RWPE2 (cell line): ENCODE measurements at regions not wholly inside any gene's neighbourhood (a gene's known extent, or its start where the extent isn't known, plus 50 kb on each side); places are given as distances from the start of the nearest gene placed in this dataset.

ENCODE experiments used
- ATAC-seq: fragments of 200-7000 bp; cut with Tn5 transposase; 3 replicates; pipeline ENCODE4 v1.9.1; 2021; ENCODE audit warnings: low read depth
- DNase-seq: peaks from one replicate; pipeline ENCODE4 v3.0.0-alpha.2; 2020; ENCODE audit warnings: low spot score
- H3K27ac ChIP-seq: fragments of 450-650 bp; 2 replicates; pipeline ENCODE4 v1.5.1; 2017; ENCODE audit warnings: mild to moderate bottlenecking; ENCODE audit not compliant: poor library complexity, severe bottlenecking
- H3K27me3 ChIP-seq: fragments of 250-450 bp; sonication (Bioruptor Pico); 2 replicates; pipeline ENCODE4 v1.5.1; 2021; ENCODE audit warnings: mild to moderate bottlenecking, moderate library complexity; ENCODE audit not compliant: insufficient read depth, poor library complexity, severe bottlenecking
- H3K36me3 ChIP-seq: fragments of 250-450 bp; sonication (Bioruptor Pico); 2 replicates; pipeline ENCODE4 v1.5.1; 2020; ENCODE audit warnings: low read depth, mild to moderate bottlenecking, moderate library complexity
- H3K4me1 ChIP-seq: fragments of 250-450 bp; sonication (Bioruptor Pico); 2 replicates; pipeline ENCODE4 v1.5.1; 2021; ENCODE audit warnings: mild to moderate bottlenecking, moderate library complexity; ENCODE audit not compliant: insufficient read depth, poor library complexity, severe bottlenecking
- H3K4me3 ChIP-seq: fragments of 250-450 bp; sonication (Bioruptor Pico); 2 replicates; pipeline ENCODE4 v1.5.1; 2021; ENCODE audit warnings: mild to moderate bottlenecking, moderate library complexity; ENCODE audit not compliant: severe bottlenecking
- H3K9me3 ChIP-seq: fragments of 250-450 bp; sonication (Bioruptor Pico); 2 replicates; pipeline ENCODE4 v1.5.1; 2021; ENCODE audit warnings: mild to moderate bottlenecking, moderate library complexity; ENCODE audit not compliant: severe bottlenecking
- TF ChIP-seq, protein P1 (sequence below): fragments of 450-650 bp; IDR thresholded peaks from one replicate; pipeline ENCODE4 v1.5.1; 2017; ENCODE audit warnings: mild to moderate bottlenecking, moderate library complexity; ENCODE audit not compliant: poor library complexity, severe bottlenecking

DNA sequence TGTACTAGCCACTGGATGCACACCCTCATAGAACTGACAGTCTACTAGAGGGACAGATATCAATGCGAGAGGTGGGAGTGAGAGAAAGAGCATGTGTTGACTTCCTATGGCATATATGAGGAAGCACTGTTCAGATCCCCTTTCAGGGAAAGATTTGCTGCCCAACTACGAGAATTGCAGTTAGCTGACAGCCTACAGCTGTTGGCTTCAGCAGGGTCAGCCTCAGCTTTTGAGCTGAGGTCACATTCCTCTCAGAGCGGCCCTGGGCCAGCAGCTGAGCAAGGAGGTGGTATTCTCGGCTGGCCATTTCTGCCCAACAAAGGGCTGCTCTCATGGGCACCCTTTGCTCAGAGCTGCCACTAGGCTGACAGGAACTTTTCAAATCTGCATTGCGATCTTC, 580.2 kb downstream of the MID1IP1 start:
- DNase-seq (no peak), ATAC-seq (no peak)
- H3K4me1 ChIP-seq: no peaks in the 10 kb centered on the region
- no peak overlapping the region for H3K4me3 ChIP-seq
- H3K9me3 ChIP-seq: no peaks in the 10 kb centered on the region
- TF ChIP-seq, protein P1, sequence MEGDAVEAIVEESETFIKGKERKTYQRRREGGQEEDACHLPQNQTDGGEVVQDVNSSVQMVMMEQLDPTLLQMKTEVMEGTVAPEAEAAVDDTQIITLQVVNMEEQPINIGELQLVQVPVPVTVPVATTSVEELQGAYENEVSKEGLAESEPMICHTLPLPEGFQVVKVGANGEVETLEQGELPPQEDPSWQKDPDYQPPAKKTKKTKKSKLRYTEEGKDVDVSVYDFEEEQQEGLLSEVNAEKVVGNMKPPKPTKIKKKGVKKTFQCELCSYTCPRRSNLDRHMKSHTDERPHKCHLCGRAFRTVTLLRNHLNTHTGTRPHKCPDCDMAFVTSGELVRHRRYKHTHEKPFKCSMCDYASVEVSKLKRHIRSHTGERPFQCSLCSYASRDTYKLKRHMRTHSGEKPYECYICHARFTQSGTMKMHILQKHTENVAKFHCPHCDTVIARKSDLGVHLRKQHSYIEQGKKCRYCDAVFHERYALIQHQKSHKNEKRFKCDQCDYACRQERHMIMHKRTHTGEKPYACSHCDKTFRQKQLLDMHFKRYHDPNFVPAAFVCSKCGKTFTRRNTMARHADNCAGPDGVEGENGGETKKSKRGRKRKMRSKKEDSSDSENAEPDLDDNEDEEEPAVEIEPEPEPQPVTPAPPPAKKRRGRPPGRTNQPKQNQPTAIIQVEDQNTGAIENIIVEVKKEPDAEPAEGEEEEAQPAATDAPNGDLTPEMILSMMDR: no peak
- H3K27ac ChIP-seq: no peak overlapping the region
- H3K27me3 ChIP-seq: no peaks in the 10 kb centered on the region
- no peaks in the 10 kb centered on the region for H3K36me3 ChIP-seq

DNA sequence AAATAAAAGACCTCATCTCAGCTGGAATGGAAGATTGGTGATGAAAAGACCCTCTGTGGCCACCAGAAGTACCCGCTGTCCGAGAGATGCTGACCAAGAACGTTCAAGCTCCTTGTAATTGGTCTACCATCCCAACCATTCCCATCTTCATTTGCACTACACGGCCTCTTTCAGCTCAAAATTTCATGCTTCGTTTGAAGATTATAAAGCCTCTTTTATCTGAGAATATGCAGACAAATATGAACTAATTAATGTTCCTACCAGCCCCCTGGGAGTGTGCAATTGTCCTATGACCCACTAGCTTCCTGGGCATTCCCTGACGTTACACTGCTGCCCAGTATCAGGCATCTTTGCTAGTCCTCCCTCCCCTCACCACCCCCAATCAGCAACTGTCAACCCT, 583.7 kb downstream of the MID1IP1 start:
- TF ChIP-seq, protein P1: no peak
- no peaks in the 10 kb centered on the region for H3K36me3 ChIP-seq
- no peaks in the 10 kb centered on the region for H3K27me3 ChIP-seq
- H3K4me3 ChIP-seq: no peak overlapping the region
- DNase-seq: no peak
- H3K9me3 ChIP-seq: no peaks in the 10 kb centered on the region
- H3K4me1 ChIP-seq: no peaks in the 10 kb centered on the region
- no peak for ATAC-seq
- no peak overlapping the region for H3K27ac ChIP-seq

DNA sequence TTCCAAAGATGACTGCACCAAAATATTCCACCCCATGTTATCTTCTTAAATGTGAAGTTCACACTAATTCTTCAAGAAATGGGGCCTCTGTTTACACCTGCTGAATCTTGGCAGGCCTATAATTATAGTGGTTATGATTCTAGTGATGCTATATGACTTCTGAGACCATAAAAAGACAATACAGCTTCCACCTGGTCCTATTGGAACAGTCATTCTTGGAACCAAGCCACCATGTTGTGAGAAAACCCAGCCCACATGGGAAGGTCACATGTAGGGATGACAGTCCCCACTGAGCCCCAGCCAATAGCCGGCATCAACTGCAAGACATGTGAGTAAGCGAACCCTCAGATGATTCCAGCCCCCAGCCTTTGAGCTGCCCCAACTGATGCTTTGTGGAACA, 587.5 kb downstream of the MID1IP1 start:
- H3K36me3 ChIP-seq: no peaks in the 10 kb centered on the region
- H3K27ac ChIP-seq: no peak overlapping the region
- H3K9me3 ChIP-seq: no peaks in the 10 kb centered on the region
- ATAC-seq: no peak
- TF ChIP-seq, protein P1: no peak
- H3K4me3 ChIP-seq: no peak overlapping the region
- no peaks in the 10 kb centered on the region for H3K4me1 ChIP-seq
- H3K27me3 ChIP-seq: no peaks in the 10 kb centered on the region
- DNase-seq: no peak

DNA sequence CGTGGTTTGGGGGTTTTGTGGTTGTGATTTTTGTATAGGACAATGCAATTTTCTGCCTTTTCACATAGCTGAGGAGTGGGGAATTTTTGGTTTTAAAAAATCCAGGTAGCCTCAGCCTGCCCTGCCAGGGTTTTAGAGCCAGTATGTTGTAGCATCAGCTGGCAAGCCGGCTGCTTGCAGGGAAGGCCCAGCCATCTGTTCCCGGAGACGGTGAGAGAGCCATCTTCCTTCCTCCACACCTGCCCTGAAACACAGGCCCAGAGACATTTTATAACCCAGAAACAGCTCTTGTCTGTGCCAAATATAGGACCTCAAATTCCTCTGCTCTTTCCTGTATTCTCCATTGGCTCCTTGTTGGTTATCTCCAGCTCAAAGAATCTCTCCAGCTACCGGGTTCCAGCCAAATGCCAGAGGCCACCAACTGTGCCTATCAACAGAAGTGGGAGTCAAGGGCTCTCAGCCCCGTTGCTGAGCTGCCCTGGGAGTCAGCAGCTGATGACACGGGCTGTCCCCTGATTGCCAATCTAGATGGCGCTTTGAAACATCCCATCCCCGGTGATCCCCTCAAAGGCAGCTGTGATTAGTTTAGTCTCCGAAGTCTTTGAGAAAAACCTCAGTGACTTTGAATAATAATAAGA, 595.2 kb downstream of the MID1IP1 start:
- no peaks in the 10 kb centered on the region for H3K9me3 ChIP-seq
- no peaks in the 10 kb centered on the region for H3K27me3 ChIP-seq
- DNase-seq (no peak), ATAC-seq (no peak)
- TF ChIP-seq, protein P1: no peak
- no peaks in the 10 kb centered on the region for H3K4me1 ChIP-seq
- H3K4me3 ChIP-seq: no peak overlapping the region
- no peak overlapping the region for H3K27ac ChIP-seq
- no peaks in the 10 kb centered on the region for H3K36me3 ChIP-seq

DNA sequence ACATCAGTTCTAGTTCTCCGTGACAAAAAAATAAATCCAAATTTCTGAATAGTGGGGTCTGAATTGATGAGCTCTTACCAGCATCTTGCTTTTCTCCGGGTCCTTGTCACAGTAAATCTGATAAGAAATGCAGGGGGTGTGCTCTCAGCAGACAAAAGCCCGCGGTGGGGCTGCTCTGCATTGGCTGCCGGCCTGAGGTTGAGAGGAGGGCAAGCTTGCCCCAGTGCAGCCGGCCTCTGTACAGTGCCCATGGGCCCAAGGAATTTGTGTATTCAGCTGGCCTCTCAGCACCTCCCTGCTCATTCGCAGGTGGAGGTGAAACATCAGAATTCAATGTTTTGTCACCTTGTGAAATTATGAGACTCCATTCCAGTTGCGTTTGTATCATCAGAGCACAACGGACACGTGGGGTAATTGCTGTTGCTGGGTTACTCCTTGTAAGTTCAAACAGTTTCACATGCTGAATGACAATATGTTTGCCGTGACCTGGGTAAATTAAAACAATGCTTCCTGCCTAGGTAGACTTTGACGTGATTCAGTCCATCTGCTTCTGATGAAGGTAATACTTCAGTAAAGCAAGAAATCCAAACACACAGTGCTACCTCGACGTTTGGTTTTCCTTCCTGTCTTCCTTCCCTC, 596.4 kb downstream of the MID1IP1 start:
- no peak overlapping the region for H3K27ac ChIP-seq
- H3K27me3 ChIP-seq: no peaks in the 10 kb centered on the region
- no peaks in the 10 kb centered on the region for H3K36me3 ChIP-seq
- no peaks in the 10 kb centered on the region for H3K4me1 ChIP-seq
- H3K4me3 ChIP-seq: no peak overlapping the region
- TF ChIP-seq, protein P1: no peak
- H3K9me3 ChIP-seq: no peaks in the 10 kb centered on the region
- no peak for ATAC-seq
- no peak for DNase-seq
